ENCODE measurements at regions not wholly inside any gene's neighbourhood (a gene's known extent, or its start where the extent isn't known, plus 50 kb on each side); places are given as distances from the start of the nearest gene placed in this dataset.
"Not testable (repeated sequence)": the region's sequence is repeated elsewhere in the genome, so short reads cannot be mapped to it uniquely, and the experiment has no call there.

DNA sequence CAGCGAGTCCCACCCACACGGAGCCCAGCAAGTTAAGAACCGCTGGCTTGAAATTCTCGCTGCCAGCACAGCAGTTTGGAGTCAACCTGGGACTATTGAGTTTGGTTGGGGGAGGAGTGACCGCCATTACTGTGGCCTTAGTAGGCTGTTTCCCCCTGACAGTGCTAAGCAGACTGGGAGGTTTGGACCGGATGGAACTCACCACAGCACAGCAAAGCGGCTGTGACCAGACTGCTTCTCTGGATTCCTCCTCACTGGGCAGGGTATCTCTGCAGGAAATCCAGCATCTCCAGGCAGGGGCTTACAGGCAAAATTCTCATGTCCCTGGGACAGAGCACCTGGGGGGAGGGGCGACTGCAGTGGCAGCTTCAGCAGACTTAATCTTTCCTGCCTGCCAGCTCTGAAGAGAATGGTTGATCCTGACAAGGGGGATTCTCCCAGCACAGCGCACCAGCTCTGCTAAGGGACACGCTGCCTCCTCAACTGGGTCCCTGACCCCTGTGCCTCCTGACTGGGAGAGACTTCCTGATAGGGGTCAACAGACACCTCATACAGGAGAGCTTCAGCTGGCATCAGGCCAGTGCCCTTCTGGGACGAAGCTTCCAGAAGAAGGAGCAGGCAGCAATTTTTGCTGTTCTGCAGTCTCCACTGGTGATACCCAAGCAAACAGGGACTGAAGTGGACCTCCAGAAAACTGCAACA lies 425.4 kb downstream of the NYAP2 start:
- FAIRE-seq (no peak), DNase-seq (ENCODE audit: low spot score in 2 of 2) (no peak)

DNA sequence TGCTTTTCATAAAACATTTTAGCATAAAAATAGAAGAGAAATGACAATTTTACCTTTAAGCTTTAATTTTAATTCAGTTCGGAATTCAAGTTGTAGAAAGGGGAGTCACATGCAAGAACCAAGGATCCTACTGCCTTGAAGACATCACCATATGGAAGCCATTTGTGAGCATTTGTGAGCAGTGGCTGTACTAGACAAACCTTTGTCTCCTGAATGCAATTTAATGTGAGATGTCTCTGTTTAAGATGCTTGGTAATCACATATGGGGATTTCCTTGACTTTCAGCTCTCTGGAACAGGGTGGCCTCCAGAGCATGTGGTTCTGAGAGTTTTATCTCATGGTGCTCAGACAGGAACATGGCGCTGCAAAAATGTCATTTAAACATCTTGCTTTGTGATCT lies 421.8 kb downstream of the NYAP2 start:
- FAIRE-seq = no peak
- DNase-seq (ENCODE audit: low spot score in 2 of 2) = no peak

DNA sequence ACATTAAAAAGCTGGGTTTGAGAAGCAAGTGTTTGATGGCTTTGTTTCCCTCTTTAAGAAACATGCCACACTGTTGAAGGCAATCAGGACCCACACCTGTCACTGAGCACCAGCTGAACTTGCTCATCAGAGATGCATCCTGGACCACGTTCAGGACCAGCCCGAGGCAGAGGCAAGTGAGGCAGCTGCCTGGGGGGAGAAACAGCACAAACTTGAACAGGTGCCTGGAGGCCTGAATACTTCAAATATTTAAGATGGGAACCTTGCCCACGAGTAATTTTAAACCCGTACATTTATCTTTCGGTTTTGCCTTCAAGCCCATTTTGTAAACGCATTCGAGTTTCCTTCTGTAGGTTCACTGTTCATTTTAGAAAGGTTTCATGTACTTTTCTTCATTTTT lies 421.3 kb downstream of the NYAP2 start:
- DNase-seq (ENCODE audit: low spot score in 2 of 2) = no peak

DNA sequence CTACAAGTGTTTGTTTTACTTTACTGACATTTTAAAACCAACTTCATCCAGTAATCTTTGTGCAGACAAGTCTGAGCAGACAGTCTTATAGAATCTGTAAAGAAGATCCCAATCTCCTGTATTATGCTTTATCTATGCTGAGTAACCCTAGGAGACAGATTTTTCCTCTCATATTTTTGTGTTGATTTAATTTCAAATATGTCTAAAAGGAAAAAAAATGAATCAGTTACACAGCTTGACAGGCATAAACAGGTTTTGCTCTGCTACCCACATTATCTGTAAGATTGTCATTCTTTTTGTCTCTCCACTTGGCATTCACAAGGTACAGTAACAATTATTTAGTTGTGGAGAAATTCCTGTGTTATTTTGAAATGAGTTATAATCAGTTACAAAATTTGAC lies 415.0 kb downstream of the NYAP2 start:
- no peak for DNase-seq (ENCODE audit: low spot score in 2 of 2)

More for the DNA sequence above, 421.3 kb downstream of the NYAP2 start:
- no peak for FAIRE-seq

DNA sequence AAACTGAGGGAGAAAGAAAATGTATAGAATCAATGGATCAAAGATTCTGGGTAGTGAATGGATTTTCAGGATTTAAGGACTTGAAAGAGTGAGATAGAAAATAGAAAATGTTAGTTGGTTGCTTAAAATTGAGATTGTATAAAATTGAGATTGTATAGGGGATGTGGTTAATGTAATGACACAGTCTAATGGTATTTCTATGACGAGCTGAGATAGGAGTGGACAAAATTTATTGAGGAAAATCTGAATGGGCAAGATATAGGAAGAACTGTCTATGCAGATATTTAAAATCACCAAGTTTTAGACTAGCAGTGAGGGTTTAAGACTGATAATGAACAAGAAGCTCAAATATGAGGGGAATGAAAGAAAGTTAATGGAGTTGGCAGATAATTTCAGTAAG lies 406.6 kb downstream of the NYAP2 start:
- FAIRE-seq (no peak), DNase-seq (ENCODE audit: low spot score in 2 of 2) (no peak)

More for the DNA sequence above, 415.0 kb downstream of the NYAP2 start:
- FAIRE-seq = no peak

DNA sequence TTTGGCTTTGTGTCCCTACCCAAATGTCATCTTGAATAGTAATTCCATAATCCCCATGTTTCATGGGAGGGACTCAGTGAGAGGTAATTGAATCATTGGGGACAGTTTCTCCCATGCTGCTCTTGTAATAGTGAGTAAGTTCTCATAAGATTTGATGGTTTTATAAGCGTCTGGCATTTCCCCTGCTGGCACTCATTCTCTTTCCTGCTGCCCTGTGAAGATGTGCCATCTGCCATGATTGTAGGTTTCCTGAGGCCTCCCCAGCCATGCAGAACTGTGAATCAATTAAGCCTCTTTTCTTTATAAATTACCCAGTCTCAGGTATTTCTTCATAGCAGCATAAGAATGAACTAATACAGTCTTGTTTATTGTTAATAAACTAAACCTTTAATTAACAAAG lies 402.6 kb downstream of the NYAP2 start:
- not testable (repeated sequence) for FAIRE-seq; DNase-seq (ENCODE audit: low spot score in 2 of 2)

DNA sequence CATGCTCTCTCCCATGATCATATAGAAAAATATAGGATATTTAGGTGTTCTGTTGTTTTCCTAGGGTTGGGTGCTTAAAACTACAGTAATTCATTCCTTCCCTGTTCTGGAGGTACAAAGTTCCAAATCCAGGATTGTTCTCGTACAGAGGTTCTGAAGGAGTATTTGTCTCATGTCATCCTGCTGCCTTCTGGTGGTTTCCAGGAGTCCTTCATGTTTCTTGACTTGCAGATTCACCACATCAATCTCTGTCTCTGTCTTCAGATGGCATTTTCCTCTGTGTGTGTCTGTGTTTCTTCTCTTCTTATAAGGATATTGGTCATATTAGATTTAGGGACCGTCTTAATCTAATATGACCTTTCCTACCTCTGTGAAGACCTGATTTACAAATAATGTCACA lies 397.9 kb downstream of the NYAP2 start:
- FAIRE-seq = no peak
- no peak for DNase-seq (ENCODE audit: low spot score in 2 of 2)

DNA sequence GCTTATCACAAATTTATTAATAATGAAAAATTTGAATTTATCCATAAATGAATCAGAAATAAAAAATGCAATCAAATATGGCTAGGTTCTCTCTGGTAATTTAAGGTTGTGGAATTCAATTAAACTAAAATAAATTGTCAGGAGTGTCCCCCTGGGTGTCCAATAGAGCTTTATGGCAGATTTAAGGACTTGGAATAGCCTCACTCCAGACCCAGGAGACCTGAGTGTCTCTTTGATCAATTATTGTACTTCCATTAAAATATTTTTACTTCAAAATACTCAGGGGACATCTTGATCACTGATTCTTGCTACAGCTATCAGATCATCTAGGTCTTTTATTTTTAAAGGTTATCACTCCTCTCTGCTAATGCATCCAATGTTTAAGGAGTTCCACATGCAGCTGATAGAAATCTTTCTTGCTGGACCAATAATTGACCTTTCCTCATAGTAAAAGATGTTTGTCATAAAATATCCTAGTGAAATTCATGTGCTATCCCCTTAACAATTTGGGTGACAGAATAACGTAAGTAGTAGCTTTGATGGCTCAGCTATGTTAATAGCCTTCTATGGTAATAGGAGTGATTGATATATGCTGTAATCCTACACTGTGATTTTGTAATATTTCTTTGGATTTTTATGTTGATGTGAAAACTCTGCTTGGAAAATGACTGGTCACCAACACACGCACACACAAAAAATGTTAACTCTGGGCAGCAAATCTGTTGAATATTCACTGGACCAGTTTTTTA lies 395.3 kb downstream of the NYAP2 start:
- no peak for FAIRE-seq
- no peak for DNase-seq (ENCODE audit: low spot score in 2 of 2)

DNA sequence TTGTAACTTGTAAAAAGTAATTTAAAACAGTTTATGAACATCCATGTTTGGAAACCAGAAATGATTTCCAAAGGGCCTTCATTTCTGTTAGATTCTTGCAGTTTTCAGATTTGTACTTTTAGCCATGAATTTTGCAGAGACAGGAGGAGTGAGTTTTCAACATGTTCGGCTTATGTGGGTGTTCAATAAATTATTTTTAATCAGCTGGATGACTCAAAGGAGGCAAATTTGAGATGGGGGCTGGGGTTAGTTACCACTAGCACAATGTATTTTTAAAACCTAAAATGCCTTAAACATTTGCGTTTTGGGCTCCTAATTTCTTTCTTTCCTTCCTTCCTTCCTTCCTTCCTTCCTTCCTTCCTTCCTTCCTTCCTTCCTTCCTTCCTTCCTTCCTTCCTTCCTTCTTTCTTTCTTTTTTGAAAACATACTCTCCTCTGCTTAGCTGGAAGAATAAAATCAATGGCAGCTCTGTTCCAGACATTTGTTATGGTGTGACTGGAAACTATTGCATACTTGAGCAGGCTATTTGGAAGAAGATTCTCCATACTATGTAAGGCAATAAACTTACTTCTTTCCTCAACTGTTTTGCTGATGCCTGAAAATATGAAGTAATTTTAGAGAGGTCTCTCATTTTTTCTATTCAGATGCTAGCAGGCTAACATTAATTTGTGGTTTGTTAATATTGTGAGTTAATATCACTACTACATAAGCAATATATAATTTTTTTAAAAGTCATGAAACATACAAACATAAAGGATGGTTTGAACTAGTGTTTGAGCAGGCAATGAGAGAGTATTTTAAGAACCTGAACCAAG lies 394.4 kb downstream of the NYAP2 start:
- no peak for FAIRE-seq

DNA sequence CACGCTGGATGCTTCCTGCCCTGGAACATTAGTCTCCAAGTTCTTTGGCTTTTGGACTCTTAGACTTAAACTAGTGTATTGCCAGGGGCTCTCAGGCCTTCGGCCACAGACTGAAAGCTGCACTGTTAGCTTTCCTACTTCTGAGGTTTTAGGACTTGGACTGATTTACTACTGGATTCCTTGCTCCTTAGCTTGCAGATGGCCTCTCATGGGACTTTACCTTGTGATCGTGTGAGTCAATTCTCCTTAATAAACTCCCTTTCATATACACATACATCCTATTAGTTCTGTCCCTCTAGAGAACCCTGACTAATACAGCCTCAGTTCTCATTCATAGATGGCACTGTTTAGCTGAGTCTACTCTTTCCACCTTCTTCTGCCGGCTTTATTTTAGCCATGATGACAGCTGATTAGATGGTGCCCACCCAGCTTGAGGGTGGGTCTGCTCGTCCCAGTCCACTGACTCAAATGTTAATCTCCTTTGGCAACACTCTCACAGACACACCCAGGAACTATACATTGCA lies 389.1 kb downstream of the NYAP2 start:
- FAIRE-seq (no peak), DNase-seq (ENCODE audit: low spot score in 2 of 2) (no peak)

More for the DNA sequence above, 394.4 kb downstream of the NYAP2 start:
- no peak for DNase-seq (ENCODE audit: low spot score in 2 of 2)

DNA sequence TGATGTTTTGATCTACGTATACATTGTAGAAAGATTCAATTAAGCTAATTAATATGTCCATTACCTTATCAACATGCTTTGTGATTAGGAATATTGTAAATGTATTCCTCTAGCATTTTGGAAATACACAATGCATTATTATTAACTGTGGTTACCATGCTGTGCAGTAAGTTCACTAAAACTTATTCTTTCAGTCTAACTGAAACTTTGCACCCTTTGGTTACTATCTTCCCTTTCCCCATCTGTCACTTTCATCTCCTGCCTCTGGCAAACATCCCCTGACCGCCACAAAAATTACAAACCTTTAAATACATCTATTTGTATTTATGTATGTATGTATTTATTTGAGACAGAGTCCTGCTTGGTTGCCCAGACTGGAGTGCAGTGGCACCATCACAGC lies 388.0 kb downstream of the NYAP2 start:
- DNase-seq (ENCODE audit: low spot score in 2 of 2) = no peak
- no peak for FAIRE-seq

DNA sequence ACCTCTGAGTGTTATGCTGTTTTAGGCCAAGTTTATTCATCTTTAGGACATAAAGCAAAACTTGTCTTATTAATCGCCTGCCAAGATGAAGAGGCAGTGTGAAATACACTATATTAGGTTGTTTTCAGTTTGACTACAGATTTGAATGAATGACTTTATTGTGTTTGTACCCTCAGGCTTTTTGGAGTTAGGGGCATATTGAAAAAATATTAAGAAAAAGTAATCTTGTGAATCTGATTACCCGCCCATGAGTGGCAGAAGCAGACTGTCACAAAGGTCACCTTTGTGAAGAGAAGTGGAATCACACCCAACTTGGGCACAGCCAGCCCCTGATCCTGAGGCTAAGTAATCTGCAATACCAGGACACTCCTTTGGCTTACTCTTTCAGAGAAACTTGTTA lies 382.5 kb downstream of the NYAP2 start:
- no peak for DNase-seq (ENCODE audit: low spot score in 2 of 2)
- no peak for FAIRE-seq

DNA sequence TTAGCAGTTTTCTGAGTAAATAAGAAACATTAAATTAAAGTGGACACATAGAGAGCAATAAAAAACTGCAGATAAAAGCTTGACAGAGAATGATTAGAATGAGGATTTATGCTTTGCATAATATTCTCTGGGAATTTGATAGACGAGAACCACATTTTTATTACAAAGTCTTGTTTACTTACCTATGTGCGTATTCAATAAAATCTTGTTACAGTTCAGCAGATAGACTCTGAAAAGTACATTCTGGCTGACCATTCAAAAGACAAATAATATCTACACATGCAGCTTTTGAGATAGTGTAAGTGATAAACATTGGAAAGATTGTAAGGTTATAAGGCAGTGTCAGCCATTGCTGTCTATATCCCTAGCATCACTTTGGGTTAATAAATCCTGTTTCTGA lies 381.6 kb downstream of the NYAP2 start:
- no peak for FAIRE-seq
- no peak for DNase-seq (ENCODE audit: low spot score in 2 of 2)

DNA sequence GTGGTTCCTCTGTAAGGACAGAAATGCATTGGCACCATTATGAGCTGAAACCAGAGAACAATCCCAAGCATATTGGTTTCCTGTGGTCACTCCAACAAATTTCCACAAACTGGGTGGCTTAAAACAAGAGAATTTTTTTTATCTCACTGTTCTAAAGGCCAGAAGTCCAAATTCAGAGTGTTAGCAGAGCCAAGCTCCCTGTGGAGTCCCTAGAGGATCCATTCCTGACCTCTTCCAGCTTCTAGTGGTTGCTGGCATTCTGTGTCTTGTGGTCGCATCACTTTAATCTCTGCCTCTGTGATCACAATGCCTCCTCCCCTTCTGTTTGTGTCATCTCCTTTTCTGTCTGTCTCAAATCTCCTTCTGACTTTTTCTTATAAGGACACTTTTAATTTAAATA lies 380.3 kb downstream of the NYAP2 start:
- DNase-seq (ENCODE audit: low spot score in 2 of 2) (no peak), FAIRE-seq (no peak)

DNA sequence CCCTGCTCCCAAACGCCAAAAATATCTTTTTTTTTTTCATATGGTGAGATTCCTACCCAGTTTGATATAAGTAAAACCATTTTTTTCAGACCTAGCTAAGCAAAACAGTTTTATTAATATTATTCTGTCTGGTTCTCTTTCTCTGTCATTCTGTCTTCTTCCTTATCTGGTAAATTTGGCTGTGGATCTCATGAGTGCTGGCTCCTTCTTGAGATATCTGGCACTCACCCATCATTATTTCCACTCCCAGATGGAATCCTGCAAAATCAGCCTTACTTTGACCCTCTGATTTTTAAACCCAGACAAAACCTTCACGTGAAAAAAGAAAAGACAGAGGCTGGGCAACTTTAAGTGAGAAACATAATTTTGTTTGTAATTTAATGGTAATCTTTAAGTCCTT lies 373.6 kb downstream of the NYAP2 start:
- FAIRE-seq = no peak

DNA sequence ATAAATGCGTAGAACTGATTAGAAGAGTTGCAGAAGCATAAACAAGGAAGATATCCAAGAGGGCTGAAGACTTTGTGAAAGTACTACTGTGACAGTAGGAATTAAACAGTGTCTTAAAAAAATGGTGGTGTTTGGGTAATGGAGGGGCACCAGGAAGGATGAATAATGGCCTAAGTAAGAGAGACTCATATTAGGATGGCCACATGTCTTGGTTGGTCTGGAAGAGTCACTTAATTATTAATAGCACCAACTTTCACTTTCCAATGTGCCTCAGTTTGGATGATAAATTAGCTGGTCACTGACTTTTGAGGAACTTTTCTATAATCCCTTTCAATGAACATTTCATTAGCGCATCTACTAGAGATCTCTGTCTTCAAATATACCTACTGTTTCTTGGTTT lies 372.2 kb downstream of the NYAP2 start:
- no peak for FAIRE-seq
- no peak for DNase-seq (ENCODE audit: low spot score in 2 of 2)

More for the DNA sequence above, 373.6 kb downstream of the NYAP2 start:
- DNase-seq (ENCODE audit: low spot score in 2 of 2) = no peak

DNA sequence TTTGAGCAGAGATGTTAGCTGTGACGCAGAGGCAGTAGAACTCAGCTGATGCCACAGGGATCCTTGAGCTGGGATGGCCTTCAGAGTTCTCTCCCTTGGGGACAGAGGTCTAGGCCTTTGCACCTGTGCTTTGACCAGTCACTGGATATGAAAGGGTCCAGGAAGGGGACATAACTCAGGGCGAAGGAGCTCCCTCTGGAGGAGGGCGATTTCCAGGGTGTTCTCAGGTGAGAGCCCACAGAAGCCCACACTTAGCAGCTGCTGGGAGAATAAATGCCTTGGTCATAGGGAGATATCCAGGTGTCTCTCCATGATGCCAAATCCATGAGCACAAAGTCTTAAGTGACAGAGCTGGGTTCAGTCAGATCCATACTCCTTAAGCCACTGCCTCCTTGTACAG lies 369.2 kb downstream of the NYAP2 start:
- no peak for FAIRE-seq
- no peak for DNase-seq (ENCODE audit: low spot score in 2 of 2)

DNA sequence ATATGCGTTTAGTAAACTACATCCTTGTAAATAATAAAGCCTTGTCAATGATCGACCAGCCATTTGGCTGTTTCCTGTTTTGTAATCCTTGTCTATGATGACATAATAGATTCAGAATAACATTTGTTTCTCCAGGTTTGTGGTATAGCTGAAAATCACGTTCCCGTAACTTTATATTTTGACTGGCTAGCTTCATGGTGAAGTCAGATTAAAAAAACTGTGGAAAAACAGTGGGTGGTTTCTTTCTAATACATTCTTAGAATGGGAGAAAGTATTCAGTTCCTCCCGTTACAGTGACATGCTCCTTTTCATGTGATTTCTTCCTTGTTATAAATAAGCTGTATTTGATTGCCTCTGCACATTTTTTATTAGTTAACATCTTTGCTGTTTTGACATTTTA lies 366.9 kb downstream of the NYAP2 start:
- FAIRE-seq = no peak
- DNase-seq (ENCODE audit: low spot score in 2 of 2) = no peak

DNA sequence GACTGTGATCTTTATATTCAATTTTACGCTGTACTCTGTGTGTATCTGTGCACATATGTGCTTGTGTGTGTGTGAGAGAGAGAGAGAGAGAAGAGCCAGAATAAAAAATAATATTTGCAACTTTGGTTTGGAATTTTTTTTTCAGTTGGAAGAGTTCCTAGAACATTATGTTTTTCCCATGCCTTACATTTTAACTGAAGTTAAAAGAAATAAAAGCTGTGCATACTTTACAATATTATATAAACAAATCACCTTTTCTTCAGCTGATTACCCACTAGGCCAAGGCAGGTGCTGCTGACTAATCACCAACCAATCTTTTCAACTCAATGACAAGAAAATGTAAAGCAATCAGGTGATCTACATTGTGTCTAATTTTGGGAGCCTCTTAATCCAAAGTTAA lies 366.3 kb downstream of the NYAP2 start:
- FAIRE-seq (no peak), DNase-seq (ENCODE audit: low spot score in 2 of 2) (no peak)

DNA sequence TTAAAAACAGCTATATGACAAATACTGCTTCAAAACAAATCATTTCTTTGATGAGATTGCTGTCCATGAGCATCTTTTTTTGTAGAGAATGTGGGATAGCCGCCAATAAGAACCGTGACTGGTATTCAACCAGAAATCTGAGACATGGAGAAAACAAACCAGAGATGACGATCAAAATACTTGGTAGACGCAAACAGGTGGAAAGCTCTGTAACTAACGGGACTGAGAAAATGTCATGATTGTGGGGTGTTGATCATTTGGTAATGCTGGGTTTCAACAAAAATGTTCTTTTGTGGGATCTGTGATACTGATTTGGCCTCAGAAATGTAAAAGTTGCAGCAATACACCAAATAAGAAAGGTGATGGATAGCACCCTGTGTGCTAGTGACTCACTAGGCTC lies 364.8 kb downstream of the NYAP2 start:
- no peak for DNase-seq (ENCODE audit: low spot score in 2 of 2)
- FAIRE-seq = no peak

DNA sequence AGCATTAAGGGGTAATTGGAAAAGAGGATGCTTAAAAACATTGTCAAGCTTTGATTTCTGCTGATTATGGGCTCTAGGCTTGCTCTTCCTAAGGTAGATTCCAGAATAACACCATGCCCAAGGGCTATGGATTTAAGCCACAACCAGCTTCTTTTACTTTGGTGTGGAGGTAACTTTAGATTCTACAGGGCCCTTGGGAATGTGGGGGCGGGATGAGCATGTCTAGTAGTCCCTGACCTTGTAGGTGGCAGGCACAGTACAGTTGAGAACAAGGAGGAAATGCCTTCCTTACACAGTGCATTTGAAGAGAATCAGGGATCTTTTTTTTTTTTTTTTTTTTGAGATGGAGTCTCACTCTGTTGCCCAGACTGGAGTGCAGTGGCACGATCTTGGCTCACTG lies 364.2 kb downstream of the NYAP2 start:
- no peak for DNase-seq (ENCODE audit: low spot score in 2 of 2)
- no peak for FAIRE-seq
